IMR-90 (cell line): ENCODE measurements at regions not wholly inside any gene's neighbourhood (a gene's known extent, or its start where the extent isn't known, plus 50 kb on each side); places are given as distances from the start of the nearest gene placed in this dataset.

ENCODE experiments used
- ATAC-seq: fragments of 200-7000 bp; cut with Tn5 transposase; 2 replicates; pipeline ENCODE4 v1.9.1; 2020; ENCODE audit warnings: low read depth, mild to moderate bottlenecking, moderate library complexity
- BruUV-seq: library from RNA; stranded (reverse); fragments of 400-500 nt; replicated peaks from 2 replicates; lab custom pipeline; 2021; lab: Mats Ljungman, UMichigan
- CTCF ChIA-PET: fragments of 300-600 bp; formaldehyde crosslinking; extraction: SDS; loops from one replicate; lab custom pipeline; 2021; ENCODE audit warnings: antibody characterized with exemption; lab: Yijun Ruan, JAX
- POLR2A ChIA-PET: fragments of 300-600 bp; sonication (Branson Sonifier 250); formaldehyde crosslinking; loops from one replicate; lab custom pipeline; 2022; ENCODE audit warnings: antibody characterized with exemption; ENCODE audit not compliant: unreplicated experiment; lab: Charles Lee
- DNase-seq: peaks from one replicate; pipeline ENCODE4 v3.0.0; 2013
- H2AFZ ChIP-seq: replicated peaks from 2 replicates; pipeline ENCODE3; 2013; ENCODE audit warnings: low read length, mild to moderate bottlenecking; ENCODE audit not compliant: poor library complexity
- H2AK5ac ChIP-seq: 2 replicates; pipeline ENCODE4 v1.6.1; 2013; ENCODE audit warnings: low read depth, low read length, inconsistent platforms
- H2AK9ac ChIP-seq: replicated peaks from 2 replicates; pipeline ENCODE3; 2013; ENCODE audit warnings: mild to moderate bottlenecking, low read depth, low read length, moderate library complexity; ENCODE audit not compliant: poor library complexity
- H2BK120ac ChIP-seq: 2 replicates; pipeline ENCODE4 v1.6.1; 2013; ENCODE audit warnings: low read depth, low read length, inconsistent platforms
- H2BK15ac ChIP-seq: 3 replicates; pipeline ENCODE4 v1.6.1; 2013; ENCODE audit warnings: low read depth, low read length, inconsistent platforms
- H2BK20ac ChIP-seq: 2 replicates; pipeline ENCODE4 v1.6.1; 2013; ENCODE audit warnings: low read depth, mild to moderate bottlenecking, inconsistent platforms, low read length, moderate library complexity
- H2BK5ac ChIP-seq: 2 replicates; pipeline ENCODE4 v1.6.1; 2013; ENCODE audit warnings: mild to moderate bottlenecking, low read depth, low read length, inconsistent platforms; ENCODE audit not compliant: poor library complexity, severe bottlenecking
- H3K14ac ChIP-seq: replicated peaks from 2 replicates; pipeline ENCODE4 v1.6.1; 2013; ENCODE audit warnings: low read depth, low read length, inconsistent platforms
- H3K18ac ChIP-seq: 2 replicates; pipeline ENCODE4 v1.6.1; 2013; ENCODE audit warnings: low read depth, low read length, control low read depth
- H3K23ac ChIP-seq: 2 replicates; pipeline ENCODE4 v1.6.1; 2013; ENCODE audit warnings: low read depth, low read length, inconsistent platforms
- H3K27ac ChIP-seq: 2 replicates; pipeline ENCODE4 v1.5.1; 2013; ENCODE audit warnings: mild to moderate bottlenecking, control low read depth, low read length; ENCODE audit not compliant: insufficient read depth
- H3K27me3 ChIP-seq: 2 replicates; pipeline ENCODE4 v1.6.1; 2013; ENCODE audit warnings: low read length; ENCODE audit not compliant: control insufficient read depth, insufficient read depth
- H3K36me3 ChIP-seq: 2 replicates; pipeline ENCODE4 v1.6.1; 2013; ENCODE audit warnings: low read length, mixed read lengths; ENCODE audit not compliant: control insufficient read depth, insufficient read depth
- H3K4ac ChIP-seq: 2 replicates; pipeline ENCODE4 v1.6.1; 2013; ENCODE audit warnings: low read depth, low read length, inconsistent platforms
- H3K4me1 ChIP-seq: 2 replicates; pipeline ENCODE4 v1.6.1; 2013; ENCODE audit warnings: low read length, mixed read lengths; ENCODE audit not compliant: control insufficient read depth, insufficient read depth
- H3K4me2 ChIP-seq: 2 replicates; pipeline ENCODE4 v1.6.1; 2013; ENCODE audit warnings: low read depth, mild to moderate bottlenecking, control low read depth, low read length, moderate library complexity
- H3K4me3 ChIP-seq: 2 replicates; pipeline ENCODE4 v1.5.1; 2013; ENCODE audit warnings: low read depth, mild to moderate bottlenecking, control low read depth, low read length, moderate library complexity; ENCODE audit not compliant: insufficient read depth
- H3K56ac ChIP-seq: 2 replicates; pipeline ENCODE4 v1.6.1; 2013; ENCODE audit warnings: low read length, inconsistent platforms; ENCODE audit not compliant: insufficient read depth; ENCODE audit errors: extremely low read depth
- H3K79me1 ChIP-seq, 2 experiments: 2 replicates each; pipeline ENCODE4 v1.6.1; 2013; ENCODE audit warnings: low read length in 2 of 2, inconsistent platforms in 1 of 2, low read depth in 1 of 2
- H3K9ac ChIP-seq: 2 replicates; pipeline ENCODE4 v1.6.1; 2013; ENCODE audit warnings: low read depth, low read length, control low read depth
- H3K9me1 ChIP-seq: 2 replicates; pipeline ENCODE4 v1.6.1; 2013; ENCODE audit warnings: low read length, inconsistent platforms; ENCODE audit not compliant: insufficient read depth
- H3K9me3 ChIP-seq: 2 replicates; pipeline ENCODE4 v1.6.1; 2013; ENCODE audit warnings: low read length; ENCODE audit not compliant: control insufficient read depth, insufficient read depth
- H4K20me1 ChIP-seq: 2 replicates; pipeline ENCODE4 v1.6.1; 2013; ENCODE audit warnings: low read length, inconsistent platforms; ENCODE audit not compliant: insufficient read depth
- H4K5ac ChIP-seq: 2 replicates; pipeline ENCODE4 v1.6.1; 2013; ENCODE audit warnings: mild to moderate bottlenecking, low read depth, low read length, control low read depth
- H4K8ac ChIP-seq, 2 experiments: 2 replicates each; pipeline ENCODE4 v1.6.1; 2013; ENCODE audit warnings: low read depth in 2 of 2, low read length in 2 of 2, control low read depth in 1 of 2, inconsistent platforms in 1 of 2
- H4K91ac ChIP-seq: 2 replicates; pipeline ENCODE4 v1.6.1; 2013; ENCODE audit warnings: low read depth, low read length, inconsistent platforms; ENCODE audit not compliant: insufficient read depth
- BHLHE40 ChIP-seq: fragments of 150-350 bp; IDR thresholded peaks from 2 replicates; pipeline ENCODE4 v1.6.1; 2016; ENCODE audit warnings: mild to moderate bottlenecking, low read depth, low read length
- ELK1 ChIP-seq: fragments of 150-350 bp; IDR thresholded peaks from 2 replicates; pipeline ENCODE4 v1.6.1; 2016; ENCODE audit warnings: low read depth, mild to moderate bottlenecking, low read length, moderate library complexity, borderline replicate concordance
- NFE2L2 ChIP-seq: fragments of 150-350 bp; IDR thresholded peaks from 2 replicates; pipeline ENCODE4 v1.6.1; 2016; ENCODE audit warnings: low read depth, mild to moderate bottlenecking, low read length
- RAD21 ChIP-seq: IDR thresholded peaks from 2 replicates; pipeline ENCODE4 v1.6.1; 2012; ENCODE audit warnings: low read length, improper control_type of control experiment
- RCOR1 ChIP-seq: IDR thresholded peaks from 2 replicates; pipeline ENCODE4 v1.6.1; 2012; ENCODE audit warnings: mild to moderate bottlenecking, low read length, improper control_type of control experiment; ENCODE audit not compliant: insufficient replicate concordance
- RFX5 ChIP-seq: IDR thresholded peaks from 2 replicates; pipeline ENCODE4 v1.8.0; 2012; ENCODE audit warnings: low read depth, mild to moderate bottlenecking, low read length, moderate library complexity
- WGBS, 2 experiments: methylation state at CpG; one replicate each; pipeline versions ENCODE4 v1.1.5 to v1.1.7; 2013; ENCODE audit warnings: missing lambda C conversion rate in 2 of 2; ENCODE audit not compliant: insufficient read length in 1 of 2; ENCODE audit errors: extremely low coverage in 2 of 2; 5-methylcytosine and 5-hydroxymethylcytosine counted together
- dilution Hi-C: fragments of 300-500 bp; cut with HindIII; formaldehyde crosslinking; loops from one replicate; pipeline ENCODE4 v1.14.3; 2018; ENCODE audit warnings: low sequenced_read_pairs; ENCODE audit not compliant: unreplicated experiment
- in situ Hi-C: fragments of 300-500 bp; cut with MboI; formaldehyde crosslinking; loops from 3 replicates; pipeline ENCODE4 v1.14.3; 2019; ENCODE audit warnings: low sequenced_read_pairs, inconsistent platforms, mixed read lengths
- intact Hi-C: fragments of 100-400 bp; cut with micrococcal nuclease; formaldehyde crosslinking; loops from 2 replicates; pipeline ENCODE4 v1.10.0; 2022

- no peak for DNase-seq
- Histone ChIP-seq H4K5ac (no peak overlapping the region), H3K56ac (no peak overlapping the region), H2AFZ (no peak overlapping the region), H2BK20ac (no peak overlapping the region), H3K9me1 (no peaks in the 10 kb centered on the region), H3K27ac (no peak overlapping the region), H3K18ac (no peak overlapping the region), H2AK5ac (no peak overlapping the region), H3K27me3 (no peaks in the 10 kb centered on the region), H3K4me3 (no peak overlapping the region), H4K20me1 (no peaks in the 10 kb centered on the region), H3K9me3 (peaks cover 37% of the 10 kb centered on the region), H3K36me3 (no peaks in the 10 kb centered on the region), H3K79me1 (no peaks in the 10 kb centered on the region), H3K9ac (no peak overlapping the region), H3K4me2 (no peak overlapping the region), H3K23ac (no peak overlapping the region), H2BK120ac (no peak overlapping the region), H3K14ac (no peak overlapping the region), H2BK5ac (no peak overlapping the region), H2AK9ac (no peak overlapping the region), H4K8ac (no peak overlapping the region), H4K91ac (no peak overlapping the region), H3K4me1 (no peaks in the 10 kb centered on the region), H3K4ac (no peak overlapping the region), H2BK15ac (no peak overlapping the region)
- in situ Hi-C loops (no loop called here), intact Hi-C loops (no loop called here), dilution Hi-C loops (no loop called here)
- ChIA-PET POLR2A (no interaction called here), CTCF (no interaction called here)
- ATAC-seq: no peak
- WGBS, 2 experiments: 39% methylated on average over 2 of the region's 18 CpGs; no CpG with 5 or more reads in 1 of the 2 experiments
- no TSS peak for BruUV-seq
- no peak for TF ChIP-seq BHLHE40
- no peak for TF ChIP-seq RCOR1
- TF ChIP-seq RAD21: no peak
- TF ChIP-seq ELK1: no peak
- no peak for TF ChIP-seq RFX5
- no peak for TF ChIP-seq NFE2L2
These were observed 163.0 kb upstream of the PPP2R2D start for GRCh38 chr10:131737543-131738395.
